SIG-M5 (cell line): ENCODE measurements at regions not wholly inside any gene's neighbourhood (a gene's known extent, or its start where the extent isn't known, plus 50 kb on each side); places are given as distances from the start of the nearest gene placed in this dataset.

ENCODE experiments used
- DNase-seq: peaks from one replicate; lab custom pipeline; 2025; lab: John Stamatoyannopoulos, UW

DNA sequence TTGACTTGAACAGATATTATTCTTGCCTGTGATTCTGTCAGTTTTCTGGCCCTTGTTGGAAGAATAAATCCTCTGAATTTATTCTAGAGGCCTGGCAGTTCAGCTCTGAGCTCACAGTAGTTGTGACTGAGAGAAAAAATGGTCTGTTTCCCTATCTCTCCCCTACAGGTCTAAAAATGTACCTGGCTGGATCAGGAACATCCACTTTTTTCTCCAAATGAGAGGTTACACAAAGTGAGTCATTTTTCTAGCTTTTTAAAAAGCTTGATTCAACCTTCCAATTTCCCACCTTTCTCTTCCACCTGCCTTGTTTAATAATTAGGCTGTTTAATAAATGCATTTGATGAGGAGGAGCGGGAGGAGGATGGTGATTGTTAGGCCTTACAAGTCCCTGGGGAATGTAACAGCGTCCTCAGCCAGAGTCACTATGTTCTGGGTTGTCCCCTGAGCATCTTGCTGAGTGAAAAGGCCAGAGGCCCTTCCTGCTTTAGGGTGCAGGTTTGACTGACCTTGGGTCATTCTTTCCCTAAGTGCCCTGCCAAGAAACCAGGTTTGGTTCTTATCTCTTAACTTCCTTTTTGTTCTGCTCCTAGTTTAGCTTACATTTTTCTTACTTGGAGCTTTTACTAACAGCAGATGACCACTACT, 91.7 kb upstream of the FUT8 start:
- DNase-seq, result no peak

DNA sequence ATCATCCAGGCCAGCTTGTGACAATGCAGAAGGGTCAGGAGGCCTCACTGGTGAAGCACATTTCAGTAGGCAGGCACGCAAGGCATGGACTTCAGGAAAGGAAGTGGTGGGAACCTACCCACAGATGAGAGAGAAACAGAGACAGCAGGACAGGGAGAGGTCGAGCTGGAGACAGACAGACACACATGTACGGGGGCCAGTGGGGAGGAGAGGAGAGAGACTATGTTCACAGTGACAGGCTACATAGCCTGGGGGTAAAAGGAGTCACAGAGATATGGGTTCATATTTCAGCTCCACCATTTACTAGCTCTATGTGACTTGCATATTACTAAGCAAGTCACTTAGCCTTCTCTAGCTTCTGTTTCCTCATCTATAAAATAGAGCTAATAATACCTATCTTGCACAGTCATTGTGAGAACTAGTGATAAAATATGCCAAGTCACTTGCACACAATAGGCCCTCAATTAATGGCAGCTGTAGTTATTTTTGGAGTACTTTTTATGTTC, 91.1 kb upstream of the FUT8 start:
- no peak for DNase-seq

DNA sequence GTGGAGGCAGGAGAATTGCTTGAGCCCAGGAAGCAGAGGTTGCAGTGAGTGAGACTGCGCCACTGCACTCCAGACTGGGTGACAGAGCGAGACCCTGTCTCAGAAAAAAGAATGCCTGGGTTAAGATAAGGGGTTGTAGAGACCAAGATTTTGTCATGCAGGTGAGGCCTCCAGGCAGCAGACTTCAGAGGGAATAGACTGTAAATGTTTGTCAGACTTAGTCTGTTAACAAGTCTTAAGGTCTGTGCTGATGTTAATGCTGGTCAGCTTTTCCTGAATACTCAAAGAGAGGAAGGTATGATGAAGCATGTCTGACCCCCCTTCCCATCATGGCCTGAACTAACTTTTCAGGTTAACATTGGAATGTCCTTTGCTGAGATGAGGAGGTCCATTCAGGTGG, 83.0 kb upstream of the FUT8 start:
- DNase-seq, result no peak

DNA sequence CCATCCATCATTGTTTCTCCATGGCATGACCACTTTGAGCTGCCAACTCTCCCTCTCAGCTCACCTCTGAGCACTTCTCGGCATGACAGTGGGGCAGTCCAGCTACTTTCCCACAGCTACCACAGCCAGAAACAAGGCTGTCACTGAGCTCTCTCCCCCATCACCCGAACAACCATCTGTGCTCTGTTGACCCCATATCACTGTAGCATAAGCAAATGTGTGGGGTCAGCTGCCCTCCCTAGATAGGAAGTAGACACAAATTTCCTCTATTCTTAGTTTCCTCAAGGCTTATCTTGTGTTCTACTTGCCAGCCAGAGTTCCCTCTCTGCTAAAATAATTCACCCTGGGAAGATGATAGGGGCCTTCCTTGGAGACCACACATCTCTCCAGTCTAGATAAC, 82.6 kb upstream of the FUT8 start:
- no peak for DNase-seq

DNA sequence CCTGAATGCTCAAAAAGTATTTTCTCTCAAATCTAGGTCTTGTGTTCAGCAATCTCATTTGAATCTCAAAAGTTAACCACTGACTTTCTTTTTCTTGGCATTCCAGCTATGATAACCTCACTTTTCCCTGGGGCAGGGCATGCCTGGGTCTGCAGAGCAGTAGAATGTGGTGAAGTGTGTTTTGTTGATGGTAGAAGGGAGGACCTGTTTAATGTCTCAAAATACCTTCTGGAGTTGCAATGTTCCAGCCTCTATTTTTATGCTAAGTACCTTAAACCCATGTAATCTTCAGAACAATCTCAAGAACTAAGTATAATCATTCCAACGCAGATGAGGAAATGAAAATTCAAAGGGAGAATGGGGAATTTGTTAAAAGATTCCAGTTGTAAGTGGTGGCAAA, 82.1 kb upstream of the FUT8 start:
- no peak for DNase-seq

DNA sequence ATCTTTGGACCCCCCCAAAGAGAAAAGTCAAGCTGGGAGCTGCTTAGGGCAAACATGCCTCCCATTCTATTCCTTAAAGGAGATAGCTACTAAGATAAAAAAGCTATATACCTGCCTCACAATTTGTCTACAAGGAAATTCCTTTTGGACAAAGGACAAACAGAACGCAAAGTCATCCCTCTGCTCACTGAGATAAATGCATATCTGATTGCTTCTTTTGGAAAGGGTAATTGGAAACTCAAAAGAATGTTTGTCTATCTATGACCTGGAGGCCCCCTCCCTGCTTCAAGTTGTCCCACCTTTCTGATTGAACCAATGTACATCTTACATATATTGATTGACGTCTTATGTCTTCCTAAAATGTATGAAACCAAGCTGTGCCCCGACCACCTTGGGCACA, 80.9 kb upstream of the FUT8 start:
- DNase-seq, result no peak

DNA sequence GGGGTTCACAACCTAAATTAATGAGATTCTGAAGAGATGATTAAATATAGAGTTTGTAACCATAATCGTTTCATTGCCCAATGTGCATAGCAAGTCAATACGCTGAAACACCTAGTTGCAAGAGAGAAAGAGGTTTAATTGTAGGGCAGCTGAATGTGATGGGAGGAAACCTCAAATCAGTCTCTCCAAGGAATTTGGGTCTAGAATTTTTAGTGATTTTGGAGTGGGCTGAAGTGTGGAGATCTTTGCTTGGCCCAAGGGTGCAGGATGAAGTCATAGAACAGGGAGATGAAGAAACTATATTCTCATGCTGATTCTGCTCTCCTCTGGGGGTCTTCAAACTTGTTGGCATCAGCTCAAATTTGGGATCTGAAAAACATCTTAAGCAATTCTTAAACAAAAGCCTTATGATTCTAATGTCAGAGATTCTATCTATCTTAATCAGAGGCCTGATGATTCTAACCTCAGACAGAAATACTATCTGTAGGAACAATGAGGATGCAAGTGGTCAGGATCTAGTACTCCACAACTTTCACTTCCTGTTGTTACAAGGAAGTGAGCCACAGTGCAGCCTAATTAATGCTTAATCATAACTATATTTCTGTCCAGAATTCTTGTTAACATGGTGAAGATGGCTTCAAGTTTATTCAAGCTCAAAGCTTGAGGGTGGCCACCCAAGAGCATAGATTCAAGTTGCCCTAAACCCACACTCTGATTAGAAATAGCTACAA, 80.2 kb upstream of the FUT8 start:
- peak; percentile 30 for DNase-seq

DNA sequence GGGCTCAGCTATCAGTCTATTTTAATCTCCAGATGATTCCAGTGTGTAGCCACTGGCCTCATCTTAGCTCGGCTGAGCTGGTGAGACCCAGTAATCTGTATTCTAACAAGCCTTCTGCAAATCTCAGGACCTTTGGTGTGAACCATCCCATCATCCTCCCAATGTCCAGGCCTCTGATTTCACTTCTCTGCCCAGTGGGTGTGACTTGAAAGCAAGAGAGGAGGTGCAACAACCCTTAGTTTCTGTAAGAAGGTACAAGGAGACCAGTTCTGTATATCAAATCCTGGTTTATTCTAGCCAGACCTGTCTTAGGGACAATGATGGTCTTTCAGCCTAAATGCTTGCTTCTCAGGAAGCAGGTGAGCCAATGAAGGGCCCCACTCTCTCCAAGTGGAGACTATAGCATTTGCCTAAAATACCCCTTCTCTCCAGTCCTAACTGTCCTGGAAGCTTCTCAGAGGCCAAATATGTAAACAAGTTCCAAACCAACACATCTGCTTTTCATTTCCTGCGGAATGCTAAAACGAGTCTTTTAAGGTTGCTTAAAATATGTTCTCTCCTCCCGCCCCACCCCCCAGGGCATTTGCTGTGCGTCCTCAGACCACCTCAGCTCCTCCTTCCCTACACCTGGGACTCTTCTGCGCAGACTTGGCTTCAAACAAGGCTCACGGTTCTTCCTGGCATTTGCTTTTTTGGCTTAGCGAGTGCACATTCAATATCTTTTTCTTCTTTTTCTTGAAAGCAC, 78.4 kb upstream of the FUT8 start:
- no peak for DNase-seq

DNA sequence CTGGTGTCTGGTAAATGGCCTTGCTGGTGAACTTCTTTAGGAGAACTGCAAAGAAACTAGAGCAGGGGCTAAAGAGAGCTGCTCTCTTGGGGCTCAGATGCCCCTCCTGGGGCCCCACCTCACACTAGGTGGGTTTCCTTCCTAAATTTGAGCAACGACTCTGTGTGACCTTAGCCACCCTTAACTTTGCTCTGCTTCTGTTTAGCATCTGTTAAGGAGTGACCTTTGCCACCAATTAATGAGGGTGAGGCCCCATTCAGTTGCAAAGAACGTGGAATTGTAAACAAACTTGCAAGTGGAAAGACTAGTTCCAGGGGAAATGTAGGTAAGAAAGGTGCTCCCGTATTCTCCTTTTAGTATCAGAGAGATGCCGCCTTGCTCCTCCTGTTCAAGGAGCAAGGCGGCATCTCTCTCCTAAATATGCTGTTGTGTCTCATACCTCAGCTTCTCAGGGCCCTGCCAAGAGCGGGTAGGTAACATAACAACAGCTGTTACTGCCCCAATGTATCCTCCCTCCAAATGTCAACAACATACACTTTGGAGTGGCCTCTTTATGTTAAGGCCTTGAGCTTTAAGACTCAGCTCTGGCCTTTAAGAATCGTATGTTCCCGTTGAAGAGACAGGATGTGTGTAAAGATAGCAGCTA, 77.6 kb upstream of the FUT8 start:
- no peak for DNase-seq

DNA sequence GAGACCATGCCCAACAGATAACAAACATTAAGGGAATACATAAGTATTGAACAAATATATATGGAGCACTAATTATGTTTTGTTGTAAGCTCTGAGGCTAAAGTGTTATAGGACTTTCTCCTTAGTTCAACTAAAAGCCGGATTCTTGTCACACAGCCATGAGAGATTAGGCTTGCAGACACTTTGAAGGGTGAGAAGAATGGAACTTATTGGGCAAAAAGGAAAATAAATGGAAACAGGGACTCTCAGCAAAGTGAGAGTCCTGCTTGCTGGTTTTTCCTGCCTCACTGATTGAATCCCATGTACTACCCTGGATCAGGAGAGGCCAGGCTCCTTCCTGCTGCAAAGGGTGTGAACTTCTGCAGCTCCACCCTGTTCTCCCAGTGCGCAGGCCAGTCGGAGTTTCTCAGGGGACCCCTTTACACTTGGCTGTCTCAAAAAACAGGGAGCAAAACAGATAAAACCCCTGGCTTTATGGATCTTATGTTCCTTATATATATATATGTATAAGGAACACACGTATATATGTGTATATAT, 77.1 kb upstream of the FUT8 start:
- no peak for DNase-seq

DNA sequence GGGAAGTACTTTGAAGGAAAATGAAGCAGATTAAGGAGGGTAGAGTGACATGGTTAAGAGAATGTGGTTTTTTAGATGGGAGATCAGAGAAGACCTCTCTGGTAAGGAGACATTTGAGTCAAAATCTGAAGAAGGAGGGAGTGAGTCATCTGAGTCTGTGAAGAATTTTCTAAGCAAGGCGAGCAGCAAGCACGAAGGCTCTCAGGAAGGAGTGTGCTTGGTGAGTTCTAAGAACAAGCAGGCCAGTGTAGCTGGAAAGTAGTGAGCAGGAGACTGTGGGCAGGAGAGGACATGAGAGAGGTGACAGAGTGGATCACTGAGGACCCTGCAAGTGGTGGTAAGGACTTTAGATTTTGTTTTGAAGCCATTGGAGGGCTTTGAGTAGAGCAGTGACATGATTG, 76.3 kb upstream of the FUT8 start:
- no peak for DNase-seq

DNA sequence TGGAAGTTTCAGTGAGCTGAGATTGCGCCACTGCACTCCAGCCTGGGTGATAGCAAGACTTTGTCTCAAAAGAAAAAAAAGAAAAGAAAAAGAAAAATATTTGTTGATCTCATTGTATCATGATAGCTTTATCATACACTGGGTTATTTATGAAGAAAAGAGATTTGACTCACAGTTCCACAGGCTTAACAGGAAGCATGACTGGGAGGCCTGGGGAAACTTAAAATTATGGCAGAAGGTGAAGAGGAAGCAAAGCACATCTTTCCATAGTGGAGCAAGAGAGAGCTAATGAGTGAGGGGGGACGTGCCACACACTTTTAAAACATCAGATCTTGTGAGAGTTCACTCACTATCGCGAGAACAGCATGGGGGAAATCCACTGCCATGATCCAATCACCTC, 72.7 kb upstream of the FUT8 start:
- no peak for DNase-seq

DNA sequence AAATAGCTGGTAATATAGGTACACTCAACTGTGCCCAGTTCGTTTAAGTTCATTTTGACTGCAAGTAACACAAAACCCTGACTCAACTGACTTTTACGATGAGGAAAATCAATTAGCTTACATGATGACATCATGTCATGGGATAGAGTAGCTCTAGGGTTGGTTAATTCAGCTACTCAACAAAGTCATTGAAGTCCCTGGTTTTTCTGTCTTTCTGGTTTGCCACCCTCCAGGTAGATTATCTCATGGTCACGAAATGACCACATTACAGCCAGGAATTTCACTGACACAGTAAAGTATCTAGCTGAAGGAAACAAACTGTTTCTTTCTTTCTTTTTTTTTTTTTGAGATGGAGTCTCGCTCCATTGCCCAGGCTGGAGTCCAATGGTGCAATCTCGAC, 68.5 kb upstream of the FUT8 start:
- DNase-seq, result no peak

DNA sequence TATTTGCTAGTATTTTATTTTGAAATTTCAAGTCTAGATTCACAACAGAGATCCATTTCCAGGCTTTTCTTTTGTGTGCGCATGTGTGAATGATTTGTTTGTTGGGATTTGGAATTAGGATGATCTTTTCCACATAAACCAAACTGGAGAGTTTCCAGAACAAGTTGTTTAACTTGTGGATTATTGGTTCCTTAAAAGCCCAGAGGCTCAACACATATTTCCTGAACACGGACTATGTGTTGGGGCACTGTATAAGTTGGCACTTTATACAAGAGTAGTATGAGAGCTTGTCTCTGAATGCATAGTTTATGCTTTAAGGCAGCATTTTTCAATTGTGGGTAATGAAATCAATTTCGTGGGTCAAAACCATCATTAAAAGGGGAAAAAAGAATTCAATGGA, 67.3 kb upstream of the FUT8 start:
- no peak for DNase-seq

DNA sequence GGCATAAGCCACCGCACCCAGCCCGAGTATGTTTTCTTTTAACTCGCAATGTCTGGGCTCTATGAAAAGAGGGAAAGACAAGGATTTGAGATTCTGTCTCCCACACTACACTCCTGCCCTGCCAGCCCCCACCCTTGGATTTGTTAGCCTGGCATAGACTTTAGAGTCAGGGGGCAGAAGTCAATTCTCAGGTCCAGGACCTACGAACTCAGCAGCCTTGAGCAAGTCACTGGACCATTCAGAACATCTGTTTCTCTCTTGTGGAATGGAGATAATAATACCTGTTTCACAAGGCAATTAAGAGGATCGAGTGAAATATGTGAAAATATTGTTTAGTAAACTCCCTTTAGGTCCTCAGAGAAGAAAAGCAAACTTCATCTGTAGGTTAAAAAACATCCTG, 66.1 kb upstream of the FUT8 start:
- DNase-seq, result no peak

DNA sequence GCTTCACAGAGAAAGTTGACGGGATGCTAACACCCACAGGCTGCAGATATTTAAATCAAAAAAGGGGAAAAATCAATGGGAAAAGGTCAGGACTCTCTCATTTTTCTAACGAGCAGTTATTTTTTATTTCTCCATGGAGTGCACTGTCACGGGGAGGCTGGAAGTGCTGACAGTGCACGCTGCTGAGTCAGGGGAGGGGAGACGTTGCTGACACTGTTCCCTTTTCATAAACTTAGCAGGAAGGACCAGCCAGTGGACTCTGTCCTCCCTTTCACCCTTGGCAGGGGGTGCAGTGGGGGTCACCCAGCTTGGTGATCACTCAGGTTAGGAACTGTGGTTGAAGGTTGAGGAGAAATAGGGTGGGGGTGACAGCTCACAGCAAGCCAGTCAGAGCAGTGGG, 65.6 kb upstream of the FUT8 start:
- DNase-seq, result no peak

DNA sequence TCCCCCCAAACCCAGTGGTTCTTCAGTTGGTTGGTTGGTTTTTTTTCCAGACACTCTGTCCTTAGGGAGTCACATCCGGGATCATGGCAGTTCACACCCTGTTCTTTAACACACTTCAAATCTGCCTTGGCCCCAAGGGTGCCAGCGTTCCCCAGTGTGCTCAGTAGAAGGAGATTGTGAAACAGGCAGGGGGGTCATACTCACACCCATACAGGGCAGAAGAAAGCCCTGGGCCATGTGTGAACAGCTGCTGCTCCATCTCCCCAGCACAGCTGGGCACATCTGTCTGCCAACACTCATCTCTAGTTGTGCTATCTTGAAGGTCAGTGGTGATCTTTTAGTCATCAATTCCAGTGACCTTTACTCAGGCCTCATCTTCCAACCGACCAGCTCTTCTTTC, 64.4 kb upstream of the FUT8 start:
- DNase-seq, result no peak

DNA sequence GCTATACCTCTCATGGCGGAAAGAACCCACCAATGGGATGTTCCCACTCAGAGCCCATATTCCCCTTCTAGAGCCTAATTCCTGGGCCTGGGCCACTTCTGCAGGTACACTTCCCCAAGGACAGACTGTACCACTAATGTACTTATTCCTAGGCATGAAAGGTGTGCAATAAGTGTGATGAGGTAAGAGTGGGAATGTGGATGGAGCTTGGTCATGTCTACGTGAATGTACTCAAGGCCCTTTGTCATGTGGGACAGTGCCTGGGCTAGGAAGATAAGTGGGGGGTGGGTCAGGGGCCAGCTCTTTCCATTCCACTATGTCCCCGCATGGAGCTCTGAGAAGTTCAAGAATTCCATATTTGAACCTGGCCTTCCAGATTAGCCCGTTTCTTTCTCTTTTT, 63.4 kb upstream of the FUT8 start:
- no peak for DNase-seq

DNA sequence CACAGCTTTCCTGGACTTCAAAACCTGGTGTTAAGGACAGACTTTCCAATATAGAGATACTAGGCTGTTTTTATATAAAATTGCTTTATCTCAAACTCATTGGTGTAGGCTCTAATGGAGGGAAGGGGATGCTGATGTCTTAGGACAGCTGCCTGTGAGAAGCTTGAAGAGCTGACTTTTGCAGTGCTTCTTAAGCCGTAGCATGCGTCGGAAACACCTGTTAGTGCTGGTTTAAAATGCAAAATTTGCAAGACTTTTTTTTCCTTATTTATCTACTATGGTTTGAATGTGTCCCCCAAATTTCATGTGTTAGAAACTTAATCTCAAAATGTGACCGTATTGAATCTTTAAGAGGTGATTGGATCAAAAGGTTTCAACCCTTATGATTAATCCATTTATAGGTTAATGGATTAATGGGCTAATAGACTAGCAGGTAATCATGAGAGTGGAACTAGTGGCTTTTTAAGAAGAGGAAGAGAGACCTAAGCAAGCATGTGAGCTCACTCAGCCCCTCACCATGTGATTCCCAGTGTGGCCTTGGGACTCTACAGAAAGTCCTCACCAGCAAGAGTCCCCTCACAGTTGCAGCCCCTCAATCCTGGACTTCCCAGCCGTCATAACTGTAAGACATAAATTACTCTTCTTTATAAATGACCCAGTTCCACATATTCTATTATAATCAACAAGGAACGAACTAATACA, 60.9 kb upstream of the FUT8 start:
- DNase-seq, result no peak

DNA sequence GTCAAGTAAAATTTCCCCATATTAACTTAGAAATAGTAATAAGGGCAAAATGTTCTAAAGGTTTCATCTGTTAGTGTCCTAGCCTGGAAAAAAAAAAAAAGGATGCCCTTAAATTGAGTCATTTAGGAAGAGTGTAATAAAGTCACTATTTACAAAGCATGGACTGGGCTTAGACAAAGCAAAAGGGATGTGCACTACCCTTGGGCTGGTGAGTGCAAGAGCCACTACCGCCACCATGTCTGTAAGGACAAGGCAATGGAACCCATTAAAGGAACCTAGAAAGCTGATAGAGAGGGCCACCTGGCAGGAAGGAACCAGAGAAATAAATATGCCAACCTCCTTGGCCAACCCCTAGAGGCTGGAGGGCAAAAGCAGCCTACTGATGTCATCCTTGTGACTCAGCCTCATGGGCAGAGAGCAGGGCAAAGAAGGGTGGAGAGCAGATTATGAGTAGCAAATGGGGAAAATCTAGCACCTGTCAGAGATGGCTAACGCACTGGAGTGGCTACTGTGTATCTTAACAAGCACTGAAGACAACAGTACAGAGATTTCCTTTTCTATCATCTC, 59.5 kb upstream of the FUT8 start:
- no peak for DNase-seq

DNA sequence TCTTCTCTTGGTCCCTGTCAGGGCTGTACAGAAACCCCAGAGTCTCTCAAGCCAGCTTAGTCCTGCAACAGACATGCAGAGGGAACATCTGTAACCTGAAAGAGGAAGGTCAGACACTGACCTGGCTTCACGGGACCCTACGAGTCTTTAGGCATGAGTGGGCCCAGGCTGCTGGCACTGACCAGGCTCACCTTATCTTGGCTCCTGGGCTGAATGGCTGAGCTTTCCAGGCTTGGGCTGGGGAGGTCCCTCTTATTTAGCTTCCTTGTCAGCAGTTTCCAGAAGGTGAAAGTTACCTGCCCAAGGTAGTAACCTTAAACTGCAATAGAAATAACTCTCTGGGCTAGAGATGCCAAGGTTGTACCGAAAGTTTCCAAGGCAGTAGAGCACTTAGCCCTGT, 58.4 kb upstream of the FUT8 start:
- DNase-seq, result no peak

DNA sequence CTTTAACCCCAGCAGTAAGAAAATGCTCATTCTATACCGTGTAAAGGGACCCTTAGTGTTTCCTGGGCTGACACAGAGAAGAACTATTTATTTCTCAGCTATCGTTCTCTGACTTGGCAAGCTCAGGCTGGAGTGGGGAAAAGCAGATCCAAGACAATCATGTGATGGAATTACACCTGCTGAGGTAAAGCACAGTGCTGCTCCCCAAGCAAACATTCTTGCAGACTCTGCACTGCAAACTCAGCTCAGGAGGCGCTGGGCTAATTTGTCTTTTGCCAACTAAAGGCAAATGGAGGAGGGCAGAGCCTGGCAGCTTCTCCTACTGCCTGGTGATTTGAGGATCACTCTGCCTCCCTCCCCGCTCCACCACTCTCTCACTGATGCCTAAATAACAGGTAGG, 57.8 kb upstream of the FUT8 start:
- DNase-seq, result no peak
